ENCODE measurements at regions not wholly inside any gene's neighbourhood (a gene's known extent, or its start where the extent isn't known, plus 50 kb on each side); places are given as distances from the start of the nearest gene placed in this dataset.

GRCh38 chr12:70082997-70083676 lies 160.1 kb upstream of the CNOT2 start:
- TF ChIP-seq, protein P1, sequence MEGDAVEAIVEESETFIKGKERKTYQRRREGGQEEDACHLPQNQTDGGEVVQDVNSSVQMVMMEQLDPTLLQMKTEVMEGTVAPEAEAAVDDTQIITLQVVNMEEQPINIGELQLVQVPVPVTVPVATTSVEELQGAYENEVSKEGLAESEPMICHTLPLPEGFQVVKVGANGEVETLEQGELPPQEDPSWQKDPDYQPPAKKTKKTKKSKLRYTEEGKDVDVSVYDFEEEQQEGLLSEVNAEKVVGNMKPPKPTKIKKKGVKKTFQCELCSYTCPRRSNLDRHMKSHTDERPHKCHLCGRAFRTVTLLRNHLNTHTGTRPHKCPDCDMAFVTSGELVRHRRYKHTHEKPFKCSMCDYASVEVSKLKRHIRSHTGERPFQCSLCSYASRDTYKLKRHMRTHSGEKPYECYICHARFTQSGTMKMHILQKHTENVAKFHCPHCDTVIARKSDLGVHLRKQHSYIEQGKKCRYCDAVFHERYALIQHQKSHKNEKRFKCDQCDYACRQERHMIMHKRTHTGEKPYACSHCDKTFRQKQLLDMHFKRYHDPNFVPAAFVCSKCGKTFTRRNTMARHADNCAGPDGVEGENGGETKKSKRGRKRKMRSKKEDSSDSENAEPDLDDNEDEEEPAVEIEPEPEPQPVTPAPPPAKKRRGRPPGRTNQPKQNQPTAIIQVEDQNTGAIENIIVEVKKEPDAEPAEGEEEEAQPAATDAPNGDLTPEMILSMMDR (IDR thresholded peaks at IDR 0.05; ENCODE audit: low read length) = no peak
- no peak for TF ChIP-seq EZH2 (IDR thresholded peaks at IDR 0.05; ENCODE audit: borderline replicate concordance, low read length)

All from OCI-LY1 (cell line).